Panc1 (cell line): ENCODE measurements at regions not wholly inside any gene's neighbourhood (a gene's known extent, or its start where the extent isn't known, plus 50 kb on each side); places are given as distances from the start of the nearest gene placed in this dataset.
"Not testable (repeated sequence)": the region's sequence is repeated elsewhere in the genome, so short reads cannot be mapped to it uniquely, and the experiment has no call there.

Source experiments
- CTCF ChIP-seq: fragments of 450-650 bp; IDR thresholded peaks from 2 replicates; pipeline ENCODE4 v1.5.1; 2017; ENCODE audit warnings: mild to moderate bottlenecking
- REST ChIP-seq, 2 experiments: IDR thresholded peaks; 2 replicates each; pipeline ENCODE4 v1.6.1; 2011 to 2012; ENCODE audit warnings: low read depth in 2 of 2, control low read depth in 1 of 2, low read length in 1 of 2, mild to moderate bottlenecking in 1 of 2, moderate library complexity in 1 of 2; ENCODE audit not compliant: insufficient read depth in 1 of 2
- TCF7L2 ChIP-seq: IDR thresholded peaks from 2 replicates; pipeline ENCODE4 v1.6.1; 2011; ENCODE audit warnings: mild to moderate bottlenecking, low read depth, low read length, inconsistent platforms

GRCh38 chr7:128592209-128592608 lies 79.9 kb upstream of the GARIN1A start:
- not testable (repeated sequence) for TF ChIP-seq CTCF; REST (IDR thresholded peaks at IDR 0.05; ENCODE audit: insufficient read depth in 1 of 2, low read depth in 2 of 2, low read length in 1 of 2); TCF7L2
